GM18505 (cell line): ENCODE measurements at regions not wholly inside any gene's neighbourhood (a gene's known extent, or its start where the extent isn't known, plus 50 kb on each side); places are given as distances from the start of the nearest gene placed in this dataset.

ENCODE experiments used
- ATAC-seq: cut with Tn5 transposase; IDR thresholded peaks from one replicate; pipeline ENCODE4 v1.9.1; 2021; ENCODE audit not compliant: unreplicated experiment
- POLR2A ChIP-seq: IDR thresholded peaks from 4 replicates; pipeline ENCODE4 v1.6.1; 2011; ENCODE audit warnings: borderline replicate concordance; ENCODE audit not compliant: insufficient read depth, insufficient read length; ENCODE audit errors: extremely low read depth

DNA sequence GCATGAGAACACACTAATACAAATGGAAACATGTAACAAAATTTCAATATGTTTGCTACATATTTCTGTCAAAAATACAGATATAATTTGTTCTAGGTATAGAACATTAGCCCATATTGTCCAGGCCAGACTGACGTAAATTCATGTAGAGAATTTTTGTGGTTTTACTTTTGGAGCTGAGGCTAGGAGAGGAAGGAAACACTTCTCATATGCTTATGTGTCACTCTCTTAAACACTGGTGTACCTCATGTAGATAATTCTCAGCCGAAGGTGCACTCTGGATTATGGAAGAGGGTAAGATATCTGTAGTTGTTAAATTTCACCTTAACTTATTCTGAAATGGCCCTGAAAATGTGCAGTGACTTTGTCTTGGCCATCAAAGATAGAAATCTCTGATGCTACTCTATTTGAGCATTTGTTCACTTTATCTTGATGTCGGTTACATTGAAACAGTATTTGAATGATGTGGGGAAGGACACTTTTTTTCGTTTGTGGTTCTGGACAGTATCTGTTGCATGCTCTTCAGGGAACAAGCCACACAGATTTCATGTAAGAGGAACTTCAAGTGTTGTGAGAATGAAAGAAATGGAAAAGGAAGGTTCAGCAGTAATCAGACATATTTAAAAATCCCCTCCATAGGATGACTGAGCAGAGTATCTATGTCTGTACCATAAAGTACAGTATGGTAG is 202.7 kb downstream of the SPATA31D1 start:
- ATAC-seq = no peak

DNA sequence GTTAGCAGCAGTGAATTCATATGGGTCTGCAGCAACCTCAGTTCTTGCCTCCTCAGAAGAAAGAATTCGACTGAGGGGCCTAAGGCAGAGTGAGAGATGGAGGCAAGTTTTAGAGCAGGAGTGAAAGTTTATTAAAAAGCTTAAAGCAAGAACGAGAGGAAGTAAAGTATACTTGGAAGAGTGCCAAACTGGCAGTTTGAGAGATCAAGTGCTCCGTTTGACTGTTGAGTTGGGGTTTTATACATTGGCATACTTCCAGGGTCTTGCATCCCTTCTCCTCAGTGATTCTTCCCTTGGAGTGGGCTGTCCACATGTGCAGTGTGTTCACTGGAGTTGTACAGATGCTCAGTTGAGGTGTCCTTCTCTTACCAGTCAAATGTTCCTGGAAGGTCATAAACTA is 203.6 kb downstream of the SPATA31D1 start:
- no peak for ATAC-seq
- TF ChIP-seq POLR2A = no peak

More for the DNA sequence above, 202.7 kb downstream of the SPATA31D1 start:
- no peak for TF ChIP-seq POLR2A

DNA sequence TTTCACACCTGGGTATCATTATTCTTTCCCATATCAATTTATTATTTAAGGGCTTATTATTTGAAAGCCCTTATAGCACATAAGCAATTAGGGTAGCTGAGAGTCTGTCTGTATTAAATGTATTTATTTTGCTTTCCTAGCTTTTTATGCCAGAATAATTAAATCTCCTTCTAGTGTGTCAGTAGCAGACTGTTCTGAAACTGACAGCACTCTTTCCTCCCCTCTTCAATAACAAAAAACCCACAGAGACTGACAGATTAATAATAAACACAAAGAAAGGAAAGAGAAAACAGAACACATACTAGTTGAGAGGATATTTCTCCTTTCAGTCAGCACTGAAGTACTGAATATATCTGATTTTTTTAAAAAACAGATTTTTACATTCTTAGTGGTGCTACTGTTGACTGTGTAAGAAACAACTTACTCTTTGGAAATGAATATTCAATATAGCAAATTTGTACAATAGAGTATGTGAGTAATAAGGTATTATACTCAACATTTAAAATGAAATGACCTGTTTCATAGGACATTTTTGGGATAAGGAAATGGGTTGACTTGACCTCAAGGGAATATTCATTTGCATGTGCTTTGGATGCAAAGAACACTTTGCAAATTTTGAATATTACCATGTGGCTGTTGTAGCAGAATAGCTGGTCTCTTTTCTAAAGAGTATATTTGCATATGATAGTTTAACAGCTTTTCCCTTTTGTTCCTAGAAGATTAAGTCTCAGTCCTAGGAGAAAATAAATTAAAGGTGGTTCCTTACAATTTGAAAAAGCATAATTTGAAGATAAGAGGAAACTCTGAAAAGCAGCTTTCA is 208.3 kb downstream of the SPATA31D1 start:
- ATAC-seq = no peak
- TF ChIP-seq POLR2A = no peak

DNA sequence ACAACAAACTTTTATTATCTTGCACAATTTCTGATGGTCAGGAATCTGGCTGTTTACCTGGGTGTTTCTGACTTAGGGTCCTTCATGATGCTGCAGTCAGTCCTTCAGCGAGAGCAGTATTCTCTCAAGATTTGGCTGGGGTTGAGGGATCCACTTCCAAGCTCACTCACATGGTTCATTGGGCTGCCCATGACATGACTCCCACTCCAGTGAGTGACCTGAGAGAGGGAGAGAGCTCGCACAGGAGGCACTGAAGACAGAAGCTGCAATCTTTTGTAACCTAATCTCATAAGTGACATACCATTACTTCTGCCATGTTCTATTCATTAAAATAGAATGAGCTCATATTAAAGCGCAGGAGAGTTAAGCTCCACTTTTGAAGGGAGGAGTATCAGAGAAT is 212.6 kb downstream of the SPATA31D1 start:
- no peak for TF ChIP-seq POLR2A
- ATAC-seq = no peak

DNA sequence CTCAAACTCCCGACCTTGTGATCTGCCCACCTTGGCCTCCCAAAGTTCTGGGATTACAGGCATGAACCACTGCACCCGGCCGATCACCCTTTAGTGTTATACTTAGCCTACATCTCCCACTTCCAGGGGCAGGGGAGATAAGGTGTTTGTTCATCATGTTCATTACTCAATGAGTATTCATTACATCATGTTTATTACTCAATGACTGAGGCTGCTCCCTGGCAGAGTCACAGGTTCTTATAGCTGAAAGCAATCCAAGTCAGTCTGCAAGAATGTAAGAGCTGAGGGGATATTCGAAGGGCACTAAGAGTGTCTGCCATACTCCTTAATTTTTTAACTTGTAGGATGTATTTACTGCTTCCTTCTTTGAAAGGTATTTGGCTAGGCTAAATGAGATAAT is 214.2 kb downstream of the SPATA31D1 start:
- no peak for ATAC-seq
- TF ChIP-seq POLR2A = no peak

DNA sequence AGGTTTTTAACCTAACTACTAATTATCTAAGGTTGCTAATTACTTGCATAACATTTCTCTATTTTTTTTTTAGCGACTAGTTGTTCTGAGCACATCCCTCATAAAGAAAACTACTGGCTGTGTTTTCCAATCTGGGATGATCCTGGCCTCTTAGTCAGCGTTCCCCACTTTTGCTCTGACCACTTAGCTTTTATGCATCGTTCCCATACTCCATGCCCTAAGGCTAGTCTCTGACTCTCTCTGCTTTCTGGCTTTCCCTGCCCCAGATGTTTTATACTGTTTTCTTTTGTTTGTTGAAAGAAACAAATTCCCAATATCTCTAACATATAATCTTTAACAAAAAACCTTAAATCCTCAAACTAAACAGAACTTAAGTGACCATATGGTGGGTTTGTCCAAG is 217.9 kb downstream of the SPATA31D1 start:
- no peak for TF ChIP-seq POLR2A
- ATAC-seq = no peak

DNA sequence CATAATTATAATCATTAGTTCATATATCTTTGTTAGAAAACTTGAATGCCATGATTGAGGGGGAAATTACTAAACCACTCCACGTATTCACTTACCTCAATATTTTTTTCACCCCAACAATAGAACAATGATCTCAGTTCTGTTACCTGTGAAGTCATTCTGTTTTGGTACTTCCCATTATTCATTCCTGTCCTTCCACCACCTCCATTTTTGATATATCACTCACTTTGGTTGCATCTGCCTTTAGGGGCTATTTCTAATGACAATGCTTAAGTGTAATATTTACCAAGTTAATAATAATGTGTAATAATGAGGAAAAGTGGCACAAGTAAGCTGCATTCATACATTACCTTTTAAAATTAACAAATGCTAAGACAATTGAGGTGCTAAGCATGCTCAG is 218.4 kb downstream of the SPATA31D1 start:
- TF ChIP-seq POLR2A = no peak

DNA sequence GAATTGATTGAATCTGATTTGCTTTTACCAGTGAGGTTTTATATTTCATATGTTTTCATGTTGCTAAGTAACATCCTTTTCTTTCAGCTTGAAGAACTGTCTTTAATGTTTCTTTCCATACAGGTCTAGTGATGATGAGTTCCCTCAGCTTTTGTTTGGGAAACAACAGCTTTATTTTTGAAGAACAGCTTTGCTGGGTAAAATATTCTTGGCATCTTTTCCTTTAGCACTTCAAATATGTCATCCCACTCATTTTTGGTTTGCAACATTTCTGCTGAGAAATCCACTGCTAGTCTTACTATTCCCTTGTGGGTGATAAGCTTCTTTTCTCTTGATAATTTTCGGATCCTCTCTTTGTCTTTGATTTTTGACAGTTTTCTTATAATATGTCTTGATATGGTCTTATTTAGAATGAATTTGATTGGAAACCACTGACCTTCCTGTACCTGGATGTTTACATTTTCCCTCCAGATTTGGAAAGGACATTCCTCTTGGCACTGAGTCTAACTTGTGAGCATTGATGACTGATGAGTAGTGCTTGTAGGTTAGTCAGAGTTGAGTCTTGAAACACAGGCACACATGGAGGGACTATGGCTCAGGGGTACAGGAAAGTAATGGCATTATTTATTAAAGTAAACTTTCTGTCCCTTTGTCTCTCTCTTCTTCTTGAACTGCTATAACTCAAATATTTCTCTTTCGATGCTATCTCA is 220.3 kb downstream of the SPATA31D1 start:
- no peak for ATAC-seq
- TF ChIP-seq POLR2A = no peak

More for the DNA sequence above, 218.4 kb downstream of the SPATA31D1 start:
- no peak for ATAC-seq

DNA sequence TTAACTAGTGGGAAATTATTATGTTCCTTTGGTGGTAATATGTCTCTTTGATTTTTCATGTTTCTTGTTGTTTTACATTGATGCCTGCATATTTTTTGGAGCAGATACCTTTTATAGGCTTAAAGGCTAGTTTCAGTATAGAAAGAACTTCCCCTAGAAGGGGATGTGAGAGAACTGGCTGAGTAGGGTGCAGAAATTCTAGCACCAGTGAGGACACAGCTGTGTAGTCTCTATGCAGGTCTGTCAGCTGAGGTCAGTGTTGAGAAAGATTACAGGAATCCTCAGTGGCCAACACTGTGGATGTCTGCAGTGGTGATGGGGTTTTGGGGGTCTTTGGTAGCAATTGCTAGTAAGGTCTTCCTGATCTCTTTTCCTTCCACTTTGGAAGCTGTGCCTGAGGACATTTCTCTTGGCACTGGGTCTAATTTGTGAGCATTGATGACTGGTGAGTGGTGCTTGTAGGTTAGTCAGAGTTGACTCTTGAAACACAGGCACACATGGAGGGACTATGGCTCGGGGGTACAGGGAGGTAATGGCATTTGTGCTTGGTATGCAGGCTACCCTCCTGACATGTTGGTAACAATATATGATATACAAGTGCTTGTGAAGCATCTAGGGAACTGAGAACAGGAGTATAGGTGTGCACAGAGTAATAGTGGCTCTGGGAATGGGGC is 221.4 kb downstream of the SPATA31D1 start:
- no peak for TF ChIP-seq POLR2A
- ATAC-seq = peak; percentile 53

DNA sequence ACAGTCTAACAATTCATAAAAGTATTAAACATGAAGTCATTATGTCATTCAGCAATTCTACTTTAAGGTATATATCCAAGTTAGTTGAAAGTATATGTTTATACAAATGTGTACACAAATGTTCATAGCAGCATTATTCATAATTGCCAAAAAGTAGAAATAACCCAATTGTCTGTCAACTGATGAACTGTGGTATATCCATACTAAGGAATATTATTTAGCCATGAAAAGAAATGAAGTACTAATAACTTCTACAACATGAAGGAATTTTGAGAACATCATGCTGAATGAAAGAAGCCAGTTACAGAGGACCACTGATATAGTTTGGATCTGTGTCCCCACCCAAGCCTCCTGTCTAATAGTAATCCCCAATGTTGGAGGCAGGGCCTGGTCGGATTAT is 224.3 kb downstream of the SPATA31D1 start:
- no peak for TF ChIP-seq POLR2A
- no peak for ATAC-seq

DNA sequence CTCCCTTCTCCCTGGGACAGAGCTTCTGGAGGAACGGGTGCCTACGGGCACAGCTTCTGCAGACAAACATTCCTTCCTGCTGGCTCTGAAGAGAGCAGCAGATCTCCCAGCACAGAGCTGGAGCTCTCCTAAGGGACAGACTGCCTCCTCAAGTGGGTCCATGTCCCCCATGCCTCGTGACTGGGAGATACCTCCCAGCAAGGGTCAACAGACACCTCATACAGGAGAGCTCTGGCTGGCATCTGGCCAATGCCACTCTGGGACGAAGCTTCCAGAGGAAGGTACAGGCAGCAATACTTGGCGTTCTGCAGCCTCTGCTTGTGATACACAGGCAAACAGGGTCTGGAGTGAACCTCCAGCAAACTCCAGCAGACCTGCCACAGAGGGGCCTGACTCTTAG is 227.9 kb downstream of the SPATA31D1 start:
- ATAC-seq = no peak

DNA sequence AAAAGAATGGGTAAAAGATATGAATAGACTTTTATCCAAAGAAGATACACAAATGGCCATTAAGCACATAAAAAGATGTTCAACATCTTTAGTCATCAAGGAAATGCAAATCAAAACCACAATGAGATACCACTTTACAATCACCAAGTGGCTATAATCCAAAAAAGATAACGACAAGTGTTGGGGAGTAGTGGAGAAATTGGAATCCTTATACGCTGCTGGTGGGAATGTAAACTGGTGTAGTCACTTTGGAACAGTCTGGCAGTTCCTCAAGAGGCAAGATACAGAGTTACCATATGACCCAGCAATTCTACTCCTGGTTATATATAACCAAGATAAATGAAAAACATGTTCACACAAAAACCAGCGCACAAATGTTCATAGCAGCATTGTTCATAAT is 234.9 kb downstream of the SPATA31D1 start:
- ATAC-seq = no peak
- no peak for TF ChIP-seq POLR2A

More for the DNA sequence above, 227.9 kb downstream of the SPATA31D1 start:
- TF ChIP-seq POLR2A = no peak

DNA sequence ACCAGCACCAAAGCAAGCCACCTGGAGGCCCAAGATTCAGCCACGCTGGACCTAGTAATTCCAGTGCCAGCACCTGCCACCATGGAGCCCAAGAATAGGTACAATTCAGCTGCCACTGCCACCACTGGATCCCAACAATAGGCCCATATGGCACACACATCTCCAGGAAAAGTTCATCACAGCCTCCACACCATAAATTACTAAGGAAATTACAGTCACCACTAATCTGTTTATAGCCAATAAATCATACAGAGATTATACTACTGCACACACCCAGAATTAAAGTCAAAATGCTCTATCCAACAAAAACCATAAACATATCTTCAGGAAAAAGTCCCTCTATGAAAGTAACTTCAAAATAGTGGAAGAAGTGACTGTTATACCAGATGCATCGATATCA is 242.8 kb downstream of the SPATA31D1 start:
- no peak for TF ChIP-seq POLR2A
- no peak for ATAC-seq
